ENCODE measurements at regions not wholly inside any gene's neighbourhood (a gene's known extent, or its start where the extent isn't known, plus 50 kb on each side); places are given as distances from the start of the nearest gene placed in this dataset.
"Not testable (repeated sequence)": the region's sequence is repeated elsewhere in the genome, so short reads cannot be mapped to it uniquely, and the experiment has no call there.

DNA sequence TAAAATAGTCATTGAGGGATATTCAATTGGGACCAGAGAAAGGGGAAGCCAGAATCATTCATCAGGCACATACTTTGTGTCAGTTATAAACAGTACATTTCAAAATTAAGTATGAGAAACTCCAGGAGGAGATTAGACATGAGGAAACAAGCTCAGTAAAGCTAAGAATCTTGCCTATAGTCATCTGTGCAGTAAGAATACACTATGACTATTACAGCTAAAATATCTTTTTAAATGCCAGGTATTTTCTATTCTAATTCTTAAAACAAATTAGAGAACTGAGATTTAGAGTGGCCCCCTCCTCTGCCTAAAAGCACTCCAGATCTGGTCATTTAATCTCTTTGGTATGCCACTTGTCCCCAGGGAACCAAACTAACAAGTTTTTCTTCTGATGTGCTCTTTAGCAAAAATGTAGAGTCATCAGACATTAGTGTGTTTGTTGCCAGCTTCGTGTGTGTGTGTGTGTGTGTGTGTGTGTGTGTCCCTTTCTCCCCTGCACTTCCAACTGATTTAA, 541.1 kb downstream of the TTLL7 start:
- TF ChIP-seq POLR2AphosphoS5 (IDR thresholded peaks at IDR 0.05); POLR2A (IDR thresholded peaks at IDR 0.05; ENCODE audit: low read depth); EP300 (IDR thresholded peaks at IDR 0.05): not testable (repeated sequence)
- TF ChIP-seq, protein P1, sequence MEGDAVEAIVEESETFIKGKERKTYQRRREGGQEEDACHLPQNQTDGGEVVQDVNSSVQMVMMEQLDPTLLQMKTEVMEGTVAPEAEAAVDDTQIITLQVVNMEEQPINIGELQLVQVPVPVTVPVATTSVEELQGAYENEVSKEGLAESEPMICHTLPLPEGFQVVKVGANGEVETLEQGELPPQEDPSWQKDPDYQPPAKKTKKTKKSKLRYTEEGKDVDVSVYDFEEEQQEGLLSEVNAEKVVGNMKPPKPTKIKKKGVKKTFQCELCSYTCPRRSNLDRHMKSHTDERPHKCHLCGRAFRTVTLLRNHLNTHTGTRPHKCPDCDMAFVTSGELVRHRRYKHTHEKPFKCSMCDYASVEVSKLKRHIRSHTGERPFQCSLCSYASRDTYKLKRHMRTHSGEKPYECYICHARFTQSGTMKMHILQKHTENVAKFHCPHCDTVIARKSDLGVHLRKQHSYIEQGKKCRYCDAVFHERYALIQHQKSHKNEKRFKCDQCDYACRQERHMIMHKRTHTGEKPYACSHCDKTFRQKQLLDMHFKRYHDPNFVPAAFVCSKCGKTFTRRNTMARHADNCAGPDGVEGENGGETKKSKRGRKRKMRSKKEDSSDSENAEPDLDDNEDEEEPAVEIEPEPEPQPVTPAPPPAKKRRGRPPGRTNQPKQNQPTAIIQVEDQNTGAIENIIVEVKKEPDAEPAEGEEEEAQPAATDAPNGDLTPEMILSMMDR (IDR thresholded peaks at IDR 0.05), result not testable (repeated sequence)
